Stimulated activated naive B cell treated with anti-CD40 and anti-IgM and Interleukin-4, amounts not matched to agents 10 μg/mL and 1 μg/mL and 100 μg/mL, for 72 hours (primary cell): ENCODE measurements at regions not wholly inside any gene's neighbourhood (a gene's known extent, or its start where the extent isn't known, plus 50 kb on each side); places are given as distances from the start of the nearest gene placed in this dataset.
"Not testable (repeated sequence)": the region's sequence is repeated elsewhere in the genome, so short reads cannot be mapped to it uniquely, and the experiment has no call there.

Source experiments
- ATAC-seq, 2 donors: fragments of 150-1000 bp; cut with Tn5 transposase; replicated peaks; 2 replicates each; pipeline ENCODE4 v1.10.0; 2021; ENCODE audit warnings: moderate library complexity in 1 of 2
- DNase-seq: peaks from one replicate; pipeline ENCODE4 v3.0.0; 2021
- H3K27ac Mint-ChIP-seq: one replicate; pipeline ENCODE4 v1.8.0; 2022; ENCODE audit warnings: mild to moderate bottlenecking, mixed read lengths
- H3K27me3 Mint-ChIP-seq, 2 donors: one replicate each; pipeline ENCODE4 v1.8.0; 2022; ENCODE audit warnings: mixed read lengths in 2 of 2
- H3K36me3 Mint-ChIP-seq, 2 donors: one replicate each; pipeline ENCODE4 v1.8.0; 2022; ENCODE audit warnings: mixed read lengths in 2 of 2, mild to moderate bottlenecking in 1 of 2
- H3K4me1 Mint-ChIP-seq, 2 donors: one replicate each; pipeline ENCODE4 v1.8.0; 2022; ENCODE audit warnings: mixed read lengths in 2 of 2, mild to moderate bottlenecking in 1 of 2
- H3K4me3 Mint-ChIP-seq, 2 donors: one replicate each; pipeline ENCODE4 v1.8.0; 2022; ENCODE audit warnings: mild to moderate bottlenecking in 2 of 2, mixed read lengths in 2 of 2, moderate library complexity in 1 of 2
- H3K9me3 Mint-ChIP-seq, 2 donors: one replicate each; pipeline ENCODE4 v1.8.0; 2022; ENCODE audit warnings: mixed read lengths in 2 of 2, mild to moderate bottlenecking in 1 of 2

GRCh38 chr13:54440853-54441400 lies 1412.3 kb downstream of the OLFM4 start:
- not testable (repeated sequence) for ATAC-seq, DNase-seq, H3K4me3 Mint-ChIP-seq, H3K4me1 Mint-ChIP-seq, H3K27me3 Mint-ChIP-seq, H3K27ac Mint-ChIP-seq, H3K36me3 Mint-ChIP-seq
- peaks cover 4 to 13% of the 10 kb centered on the region in 2 donors for H3K9me3 Mint-ChIP-seq

- Mint-ChIP-seq H3K4me1 (no peaks in the 10 kb centered on the region), H3K27ac (no peak overlapping the region), H3K36me3 (no peaks in the 10 kb centered on the region), H3K9me3 (peaks cover 4 to 14% of the 10 kb centered on the region in 2 donors), H3K27me3 (no peaks in the 10 kb centered on the region), H3K4me3 (no peak overlapping the region)
- DNase-seq, result no peak
- ATAC-seq, result no peak
These were observed 1416.8 kb downstream of the OLFM4 start for GRCh38 chr13:54445453-54445852.

- Mint-ChIP-seq H3K36me3 (no peaks in the 10 kb centered on the region), H3K9me3 (peaks cover 4 to 14% of the 10 kb centered on the region in 2 donors), H3K4me1 (no peaks in the 10 kb centered on the region), H3K4me3 (no peak overlapping the region), H3K27ac (no peak overlapping the region), H3K27me3 (no peaks in the 10 kb centered on the region)
- ATAC-seq, result no peak
- no peak for DNase-seq
These were observed 1417.3 kb downstream of the OLFM4 start for GRCh38 chr13:54445865-54446264.

GRCh38 chr13:54449922-54450321 lies 1421.3 kb downstream of the OLFM4 start:
- H3K4me3 Mint-ChIP-seq, result no peak overlapping the region
- peaks cover 8 to 9% of the 10 kb centered on the region in 2 donors for H3K9me3 Mint-ChIP-seq
- no peak overlapping the region for H3K27ac Mint-ChIP-seq
- H3K27me3 Mint-ChIP-seq, result no peaks in the 10 kb centered on the region
- no peak for DNase-seq
- H3K36me3 Mint-ChIP-seq, result no peaks in the 10 kb centered on the region
- ATAC-seq, result no peak
- H3K4me1 Mint-ChIP-seq, result no peaks in the 10 kb centered on the region

- DNase-seq (no peak), ATAC-seq (no peak)
- Mint-ChIP-seq H3K27ac (no peak overlapping the region), H3K36me3 (no peaks in the 10 kb centered on the region), H3K27me3 (no peaks in the 10 kb centered on the region), H3K4me3 (no peak overlapping the region), H3K4me1 (no peaks in the 10 kb centered on the region), H3K9me3 (no peaks in the 10 kb centered on the region)
These were observed 1455.6 kb downstream of the OLFM4 start for GRCh38 chr13:54484166-54484565.

GRCh38 chr13:54486421-54487166 lies 1458.0 kb downstream of the OLFM4 start:
- ATAC-seq, result no peak
- H3K9me3 Mint-ChIP-seq, result peaks cover 7 to 15% of the 10 kb centered on the region in 2 donors
- no peak overlapping the region for H3K27ac Mint-ChIP-seq
- H3K4me1 Mint-ChIP-seq, result no peaks in the 10 kb centered on the region
- no peak overlapping the region for H3K4me3 Mint-ChIP-seq
- no peaks in the 10 kb centered on the region for H3K27me3 Mint-ChIP-seq
- DNase-seq, result no peak
- H3K36me3 Mint-ChIP-seq, result no peaks in the 10 kb centered on the region

GRCh38 chr13:54489359-54489758 lies 1460.7 kb downstream of the OLFM4 start:
- ATAC-seq (no peak), DNase-seq (no peak)
- no peak overlapping the region for H3K4me3 Mint-ChIP-seq
- no peaks in the 10 kb centered on the region for H3K27me3 Mint-ChIP-seq
- no peaks in the 10 kb centered on the region for H3K36me3 Mint-ChIP-seq
- no peaks in the 10 kb centered on the region for H3K4me1 Mint-ChIP-seq
- H3K9me3 Mint-ChIP-seq, result peaks cover 11 to 17% of the 10 kb centered on the region in 2 donors
- no peak overlapping the region for H3K27ac Mint-ChIP-seq

GRCh38 chr13:54492995-54493394 lies 1464.4 kb downstream of the OLFM4 start:
- no peak for ATAC-seq
- Mint-ChIP-seq H3K27me3 (no peaks in the 10 kb centered on the region), H3K4me1 (no peaks in the 10 kb centered on the region), H3K36me3 (no peaks in the 10 kb centered on the region), H3K4me3 (no peak overlapping the region), H3K27ac (no peak overlapping the region), H3K9me3 (peaks cover 17% of the 10 kb centered on the region in 2 donors)
- DNase-seq, result no peak

GRCh38 chr13:54511366-54511765 lies 1482.8 kb downstream of the OLFM4 start:
- Mint-ChIP-seq H3K4me3 (no peak overlapping the region), H3K27me3 (no peaks in the 10 kb centered on the region), H3K27ac (no peak overlapping the region), H3K9me3 (peaks cover 0 to 2% of the 10 kb centered on the region in 2 donors), H3K36me3 (no peaks in the 10 kb centered on the region), H3K4me1 (no peaks in the 10 kb centered on the region)
- DNase-seq (no peak), ATAC-seq (no peak)

- DNase-seq (no peak), ATAC-seq (no peak)
- H3K4me3 Mint-ChIP-seq, result no peak overlapping the region
- H3K27me3 Mint-ChIP-seq, result no peaks in the 10 kb centered on the region
- H3K9me3 Mint-ChIP-seq, result peaks cover 0 to 2% of the 10 kb centered on the region in 2 donors
- no peaks in the 10 kb centered on the region for H3K36me3 Mint-ChIP-seq
- H3K27ac Mint-ChIP-seq, result no peak overlapping the region
- no peaks in the 10 kb centered on the region for H3K4me1 Mint-ChIP-seq
These were observed 1484.6 kb downstream of the OLFM4 start for GRCh38 chr13:54513254-54513653.

GRCh38 chr13:54536112-54536511 lies 1507.5 kb downstream of the OLFM4 start:
- Mint-ChIP-seq H3K4me3 (no peak overlapping the region), H3K27ac (no peak overlapping the region), H3K9me3 (peaks cover 4 to 5% of the 10 kb centered on the region in 2 donors), H3K36me3 (no peaks in the 10 kb centered on the region), H3K4me1 (no peaks in the 10 kb centered on the region), H3K27me3 (no peaks in the 10 kb centered on the region)
- no peak for ATAC-seq
- no peak for DNase-seq

- Mint-ChIP-seq H3K4me1 (no peaks in the 10 kb centered on the region), H3K27me3 (no peaks in the 10 kb centered on the region), H3K4me3 (no peak overlapping the region), H3K9me3 (peaks cover 0 to 1% of the 10 kb centered on the region in 2 donors), H3K27ac (no peak overlapping the region), H3K36me3 (no peaks in the 10 kb centered on the region)
- DNase-seq (no peak), ATAC-seq (no peak)
These were observed 1534.7 kb downstream of the OLFM4 start for GRCh38 chr13:54563286-54563685.

- not testable (repeated sequence) for H3K4me1 Mint-ChIP-seq, H3K27me3 Mint-ChIP-seq, DNase-seq, H3K4me3 Mint-ChIP-seq, H3K27ac Mint-ChIP-seq, ATAC-seq, H3K36me3 Mint-ChIP-seq
- peaks cover 5 to 23% of the 10 kb centered on the region in 2 donors for H3K9me3 Mint-ChIP-seq
These were observed 1543.4 kb downstream of the OLFM4 start for GRCh38 chr13:54572037-54572436.

- no peaks in the 10 kb centered on the region for H3K36me3 Mint-ChIP-seq
- no peaks in the 10 kb centered on the region for H3K27me3 Mint-ChIP-seq
- ATAC-seq, result no peak
- H3K27ac Mint-ChIP-seq, result no peak overlapping the region
- H3K9me3 Mint-ChIP-seq, result peaks cover 5 to 23% of the 10 kb centered on the region in 2 donors
- DNase-seq, result no peak
- H3K4me1 Mint-ChIP-seq, result no peaks in the 10 kb centered on the region
- H3K4me3 Mint-ChIP-seq, result no peak overlapping the region
These were observed 1544.6 kb downstream of the OLFM4 start for GRCh38 chr13:54573186-54573585.

- H3K4me3 Mint-ChIP-seq, result no peak overlapping the region
- no peaks in the 10 kb centered on the region for H3K27me3 Mint-ChIP-seq
These were observed 1546.2 kb downstream of the OLFM4 start for GRCh38 chr13:54574791-54575190.

More at GRCh38 chr13:54574791-54575190, 1546.2 kb downstream of the OLFM4 start:
- Mint-ChIP-seq H3K9me3 (peaks cover 5 to 17% of the 10 kb centered on the region in 2 donors), H3K27ac (no peak overlapping the region), H3K36me3 (no peaks in the 10 kb centered on the region), H3K4me1 (no peaks in the 10 kb centered on the region)
- DNase-seq (no peak), ATAC-seq (no peak)
